Pancreas (tissue), 10 donors: ENCODE measurements at regions not wholly inside any gene's neighbourhood (a gene's known extent, or its start where the extent isn't known, plus 50 kb on each side); places are given as distances from the start of the nearest gene placed in this dataset.

Experiments used
- ATAC-seq, 4 donors: fragments of 200-7000 bp; cut with Tn5 transposase; one replicate each; pipeline versions ENCODE4 v1.8.0 to v1.9.1; 2020; ENCODE audit warnings: mild to moderate bottlenecking in 4 of 4, moderate library complexity in 4 of 4
- DNase-seq, 6 donors: peaks; one replicate each; pipeline ENCODE4 v3.0.0-alpha.2; 2020
- FAIRE-seq: peaks from 2 replicates; lab custom pipeline; 2012; peaks lifted over from hg19 to GRCh38; lab: Jason Lieb, UNC
- H3K27ac ChIP-seq, 4 donors: fragments of 200-600 bp; sonication (generic); 1 replicate in 3 of 4; 2 replicates in 1 of 4; pipeline versions ENCODE4 v1.5.0 to v1.8.0; 2020
- H3K27me3 ChIP-seq, 4 donors: fragments of 200-600 bp; one replicate each; pipeline ENCODE4 v1.8.0; 2021
- H3K36me3 ChIP-seq, 3 donors: fragments of 200-600 bp; sonication (generic) in 1 of 3; one replicate each; pipeline versions ENCODE4 v1.5.0 to v1.8.0; 2020 to 2021
- H3K4me1 ChIP-seq, 3 donors: fragments of 200-600 bp; one replicate each; pipeline ENCODE4 v1.8.0; 2021
- H3K4me3 ChIP-seq, 4 donors: fragments of 200-600 bp; sonication (generic) in 2 of 4; one replicate each; pipeline versions ENCODE4 v1.5.0 to v1.8.0; 2020 to 2021
- H3K9me3 ChIP-seq, 4 donors: fragments of 200-600 bp; one replicate each; pipeline ENCODE4 v1.8.0; 2021
- CTCF ChIP-seq, 4 donors: fragments of 200-600 bp; sonication (generic) in 3 of 4; IDR thresholded peaks; one replicate each; pipeline versions ENCODE4 v1.5.0 to v1.8.0; 2021; ENCODE audit warnings: antibody characterized with exemption in 4 of 4
- WGBS, 2 donors: extraction: QIAGEN DNeasy Blood & Tissue Kit; methylation state at CpG; one replicate each; pipeline ENCODE4 v1.1.7; 2013; 5-methylcytosine and 5-hydroxymethylcytosine counted together
- intact Hi-C, 3 donors: fragments of 100-400 bp; cut with DNase I; formaldehyde crosslinking; loops; one replicate each; pipeline versions ENCODE4 v1.11.1 to v1.14.2; 2022
- donor health status: healthy with polysubstance abuse.
- donor health status: DM: no; HTN: no; CAD: no; lungs with moderate emphysema.
- donor health status: DM: no; HTN: no; CAD: no.
- donor health status: control.
- donor health status: control.
- donor health status: Bipolar disorder and iron deficiency.
- donor health status: DM: yes; HTN: yes; CAD: no.
- donor health status: DM: no; HTN: no; CAD: no.
- donor health status: DM: no; HTN: no; CAD: no.
- donor health status: DM: yes; HTN: yes; CAD: no.

GRCh38 chr1:37284053-37284452, 190.3 kb upstream of the ZC3H12A start:
- no peak for TF ChIP-seq CTCF (IDR thresholded peaks at IDR 0.05)
- no peak for ATAC-seq
- Histone ChIP-seq H3K4me1 (no peaks in the 10 kb centered on the region), H3K36me3 (no peaks in the 10 kb centered on the region), H3K27ac (no peak overlapping the region), H3K4me3 (no peak overlapping the region), H3K9me3 (no peaks in the 10 kb centered on the region), H3K27me3 (no peaks in the 10 kb centered on the region)
- FAIRE-seq = no peak
- no peak for DNase-seq
- intact Hi-C loops = no loop called here
- 40 to 51% methylated on average over 4 of the region's 4 CpGs for WGBS, 2 donors

- H3K9me3 ChIP-seq = no peaks in the 10 kb centered on the region
- FAIRE-seq (no peak), DNase-seq (no peak), ATAC-seq (no peak)
- WGBS, 2 donors = 74 to 81% methylated on average over 4 of the region's 4 CpGs
- H3K27ac ChIP-seq = no peak overlapping the region
- no peaks in the 10 kb centered on the region for H3K27me3 ChIP-seq
- no peaks in the 10 kb centered on the region for H3K36me3 ChIP-seq
- H3K4me1 ChIP-seq = no peaks in the 10 kb centered on the region
- H3K4me3 ChIP-seq = no peak overlapping the region
- TF ChIP-seq CTCF (IDR thresholded peaks at IDR 0.05) = no peak
- intact Hi-C loops = no loop called here
These were observed 187.5 kb upstream of the ZC3H12A start for GRCh38 chr1:37286881-37287280.

- ATAC-seq (no peak), DNase-seq (no peak), FAIRE-seq (no peak)
- no peak overlapping the region for H3K4me3 ChIP-seq
- no peaks in the 10 kb centered on the region for H3K27me3 ChIP-seq
- no peaks in the 10 kb centered on the region for H3K4me1 ChIP-seq
- H3K36me3 ChIP-seq = no peaks in the 10 kb centered on the region
- H3K27ac ChIP-seq = no peak overlapping the region
- WGBS, 2 donors = 84 to 90% methylated on average over 3 of the region's 3 CpGs
- intact Hi-C loops = no loop called here
- no peak for TF ChIP-seq CTCF (IDR thresholded peaks at IDR 0.05)
- no peaks in the 10 kb centered on the region for H3K9me3 ChIP-seq
These were observed 185.5 kb upstream of the ZC3H12A start for GRCh38 chr1:37288900-37289299.

GRCh38 chr1:37290718-37291117, 183.7 kb upstream of the ZC3H12A start:
- H3K36me3 ChIP-seq = no peaks in the 10 kb centered on the region
- no peaks in the 10 kb centered on the region for H3K4me1 ChIP-seq
- no peaks in the 10 kb centered on the region for H3K9me3 ChIP-seq
- intact Hi-C loops = no loop called here
- FAIRE-seq = no peak
- no peaks in the 10 kb centered on the region for H3K27me3 ChIP-seq
- no peak for TF ChIP-seq CTCF (IDR thresholded peaks at IDR 0.05)
- no peak overlapping the region for H3K4me3 ChIP-seq
- WGBS, 2 donors = 33% methylated on average over 4 of the region's 4 CpGs
- DNase-seq = no peak
- H3K27ac ChIP-seq = no peak overlapping the region
- no peak for ATAC-seq

GRCh38 chr1:37292789-37293188, 181.6 kb upstream of the ZC3H12A start:
- intact Hi-C loops = no loop called here
- FAIRE-seq = no peak
- Histone ChIP-seq H3K27ac (no peak overlapping the region), H3K9me3 (no peaks in the 10 kb centered on the region), H3K4me1 (no peaks in the 10 kb centered on the region), H3K36me3 (no peaks in the 10 kb centered on the region), H3K4me3 (no peak overlapping the region), H3K27me3 (no peaks in the 10 kb centered on the region)
- WGBS, 2 donors = 60 to 65% methylated on average over 9 of the region's 9 CpGs
- ATAC-seq = no peak
- DNase-seq = no peak
- no peak for TF ChIP-seq CTCF (IDR thresholded peaks at IDR 0.05)
